Prostate gland (tissue), 2 donors: ENCODE measurements at regions not wholly inside any gene's neighbourhood (a gene's known extent, or its start where the extent isn't known, plus 50 kb on each side); places are given as distances from the start of the nearest gene placed in this dataset.

Experiments used
- POLR2A ChIP-seq: fragments of 450-650 bp; IDR thresholded peaks from one replicate; pipeline ENCODE4 v1.6.1; 2016; ENCODE audit warnings: antibody characterized with exemption, mild to moderate bottlenecking
- POLR2AphosphoS5 ChIP-seq: sonication (generic); formaldehyde crosslinking; IDR thresholded peaks from one replicate; pipeline ENCODE4 v1.6.1; 2017; ENCODE audit warnings: antibody characterized with exemption
- TF ChIP-seq, protein P1 (sequence below), 4 experiments: fragments of 200-600 bp in 2 of 4; fragments of 450-650 bp in 2 of 4; sonication (generic) in 2 of 4; IDR thresholded peaks; 1 replicate in 3 of 4; 2 replicates in 1 of 4; pipeline ENCODE4 v1.5.1; 2016 to 2019; ENCODE audit warnings: antibody characterized with exemption in 4 of 4, mild to moderate bottlenecking in 2 of 4, moderate library complexity in 2 of 4

DNA sequence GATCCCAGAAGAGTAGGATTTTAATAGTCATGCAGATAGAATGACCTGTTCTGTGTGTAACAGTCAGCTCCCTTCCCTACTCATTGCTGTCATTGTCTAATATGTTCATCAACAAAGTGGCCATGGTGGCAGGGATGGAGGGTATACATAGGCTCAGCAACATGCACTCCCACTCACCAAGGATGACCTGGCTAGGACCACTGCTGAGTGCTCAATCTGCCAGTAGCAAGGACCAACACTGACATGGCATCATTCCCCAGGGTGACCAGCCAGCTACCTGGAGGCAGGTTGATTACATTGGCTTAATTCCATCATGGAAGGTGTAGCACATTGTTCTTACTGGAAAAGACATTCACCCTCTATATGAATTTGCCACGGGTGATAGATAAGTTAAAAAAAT lies 401.7 kb upstream of the CELF4 start:
- TF ChIP-seq, protein P1, sequence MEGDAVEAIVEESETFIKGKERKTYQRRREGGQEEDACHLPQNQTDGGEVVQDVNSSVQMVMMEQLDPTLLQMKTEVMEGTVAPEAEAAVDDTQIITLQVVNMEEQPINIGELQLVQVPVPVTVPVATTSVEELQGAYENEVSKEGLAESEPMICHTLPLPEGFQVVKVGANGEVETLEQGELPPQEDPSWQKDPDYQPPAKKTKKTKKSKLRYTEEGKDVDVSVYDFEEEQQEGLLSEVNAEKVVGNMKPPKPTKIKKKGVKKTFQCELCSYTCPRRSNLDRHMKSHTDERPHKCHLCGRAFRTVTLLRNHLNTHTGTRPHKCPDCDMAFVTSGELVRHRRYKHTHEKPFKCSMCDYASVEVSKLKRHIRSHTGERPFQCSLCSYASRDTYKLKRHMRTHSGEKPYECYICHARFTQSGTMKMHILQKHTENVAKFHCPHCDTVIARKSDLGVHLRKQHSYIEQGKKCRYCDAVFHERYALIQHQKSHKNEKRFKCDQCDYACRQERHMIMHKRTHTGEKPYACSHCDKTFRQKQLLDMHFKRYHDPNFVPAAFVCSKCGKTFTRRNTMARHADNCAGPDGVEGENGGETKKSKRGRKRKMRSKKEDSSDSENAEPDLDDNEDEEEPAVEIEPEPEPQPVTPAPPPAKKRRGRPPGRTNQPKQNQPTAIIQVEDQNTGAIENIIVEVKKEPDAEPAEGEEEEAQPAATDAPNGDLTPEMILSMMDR (IDR thresholded peaks at IDR 0.05), result no peak
- TF ChIP-seq POLR2AphosphoS5, result no peak
- no peak for TF ChIP-seq POLR2A
